GM12875 (cell line): ENCODE measurements at regions not wholly inside any gene's neighbourhood (a gene's known extent, or its start where the extent isn't known, plus 50 kb on each side); places are given as distances from the start of the nearest gene placed in this dataset.

Experiments
- H3K4me3 ChIP-seq: one replicate; pipeline ENCODE4 v1.5.1; 2011; ENCODE audit warnings: low read depth, low read length, control low read depth
- TF ChIP-seq, protein P1 (sequence below): IDR thresholded peaks from 2 replicates; pipeline ENCODE4 v1.5.1; 2011; ENCODE audit warnings: low read depth, mild to moderate bottlenecking, control low read depth, inconsistent platforms, low read length, moderate library complexity, borderline replicate concordance; ENCODE audit not compliant: insufficient read depth

DNA sequence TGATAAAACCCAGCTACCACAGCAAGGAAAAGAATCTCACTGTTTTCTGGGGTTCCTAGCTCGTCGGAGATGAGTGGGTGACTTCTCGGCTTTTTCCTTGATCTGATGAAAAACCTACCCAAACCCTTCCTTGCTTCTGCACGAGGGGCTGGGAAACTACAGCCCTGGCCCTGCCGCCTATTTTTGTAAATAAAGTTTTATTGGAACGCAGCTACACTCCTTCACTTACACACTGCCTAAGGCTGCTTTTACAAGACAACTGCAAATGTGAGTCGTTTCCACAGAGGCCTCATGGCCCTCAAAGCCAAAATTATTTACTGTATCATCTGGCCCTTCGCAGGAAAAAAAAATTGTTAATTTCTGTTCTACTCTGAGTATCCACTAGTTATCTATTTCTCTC lies 116.0 kb upstream of the TMPRSS2 start:
- TF ChIP-seq, protein P1, sequence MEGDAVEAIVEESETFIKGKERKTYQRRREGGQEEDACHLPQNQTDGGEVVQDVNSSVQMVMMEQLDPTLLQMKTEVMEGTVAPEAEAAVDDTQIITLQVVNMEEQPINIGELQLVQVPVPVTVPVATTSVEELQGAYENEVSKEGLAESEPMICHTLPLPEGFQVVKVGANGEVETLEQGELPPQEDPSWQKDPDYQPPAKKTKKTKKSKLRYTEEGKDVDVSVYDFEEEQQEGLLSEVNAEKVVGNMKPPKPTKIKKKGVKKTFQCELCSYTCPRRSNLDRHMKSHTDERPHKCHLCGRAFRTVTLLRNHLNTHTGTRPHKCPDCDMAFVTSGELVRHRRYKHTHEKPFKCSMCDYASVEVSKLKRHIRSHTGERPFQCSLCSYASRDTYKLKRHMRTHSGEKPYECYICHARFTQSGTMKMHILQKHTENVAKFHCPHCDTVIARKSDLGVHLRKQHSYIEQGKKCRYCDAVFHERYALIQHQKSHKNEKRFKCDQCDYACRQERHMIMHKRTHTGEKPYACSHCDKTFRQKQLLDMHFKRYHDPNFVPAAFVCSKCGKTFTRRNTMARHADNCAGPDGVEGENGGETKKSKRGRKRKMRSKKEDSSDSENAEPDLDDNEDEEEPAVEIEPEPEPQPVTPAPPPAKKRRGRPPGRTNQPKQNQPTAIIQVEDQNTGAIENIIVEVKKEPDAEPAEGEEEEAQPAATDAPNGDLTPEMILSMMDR = no peak
- H3K4me3 ChIP-seq = no peak overlapping the region

DNA sequence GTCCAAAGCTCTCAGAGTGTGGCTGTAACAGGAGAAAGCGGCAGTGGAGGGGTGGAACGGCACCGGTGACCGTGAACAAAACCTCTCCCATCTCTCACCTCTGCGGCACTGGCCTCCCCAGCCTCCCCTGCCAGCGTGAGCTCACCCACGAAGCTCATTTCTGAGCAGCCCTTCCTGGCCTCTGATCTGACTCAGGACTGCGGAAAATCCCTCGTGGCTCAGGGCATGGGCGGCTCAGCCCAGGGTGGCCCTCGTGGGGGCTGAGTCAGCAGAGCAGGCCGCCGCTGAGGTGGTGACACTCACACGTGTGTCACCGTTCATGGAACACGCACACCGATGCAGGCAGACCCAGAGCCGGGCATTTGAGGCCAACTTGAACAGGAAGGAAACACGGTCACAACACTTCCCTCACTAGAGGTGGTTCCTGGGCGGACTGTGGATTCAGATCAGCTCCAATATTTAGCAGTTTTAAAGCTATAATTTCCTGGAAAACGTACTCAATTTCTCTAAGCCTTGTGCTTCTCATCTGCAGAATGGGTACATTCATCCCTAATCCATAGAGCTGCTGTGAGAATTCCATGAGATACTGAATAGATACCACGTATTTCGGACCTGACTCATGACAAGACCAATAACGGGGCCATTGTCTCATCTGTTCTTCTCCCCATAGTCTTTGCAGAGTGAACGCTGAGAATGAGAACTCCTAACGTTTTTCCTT lies 115.0 kb upstream of the TMPRSS2 start:
- no peak overlapping the region for H3K4me3 ChIP-seq
- TF ChIP-seq, protein P1 = no peak

DNA sequence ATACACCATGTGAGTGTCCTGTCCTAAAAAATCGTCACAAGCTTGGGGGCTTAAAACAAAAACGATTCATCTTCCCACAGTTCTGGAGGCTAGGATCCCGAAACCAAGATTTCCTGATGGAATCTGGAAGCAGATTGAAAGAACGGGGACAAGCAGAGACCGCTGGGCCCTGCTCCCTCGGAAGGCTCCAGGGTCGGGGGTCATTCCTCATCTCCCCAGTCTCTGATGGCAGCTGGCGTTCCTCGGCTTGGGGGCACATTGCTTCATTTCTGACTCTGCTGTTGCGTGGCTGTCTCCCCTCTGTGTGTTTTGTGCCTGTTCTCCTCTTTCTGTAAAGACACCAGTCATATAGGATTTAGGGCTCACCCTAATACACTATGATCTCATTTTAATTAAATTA lies 114.2 kb upstream of the TMPRSS2 start:
- TF ChIP-seq, protein P1 = no peak
- H3K4me3 ChIP-seq = no peak overlapping the region

DNA sequence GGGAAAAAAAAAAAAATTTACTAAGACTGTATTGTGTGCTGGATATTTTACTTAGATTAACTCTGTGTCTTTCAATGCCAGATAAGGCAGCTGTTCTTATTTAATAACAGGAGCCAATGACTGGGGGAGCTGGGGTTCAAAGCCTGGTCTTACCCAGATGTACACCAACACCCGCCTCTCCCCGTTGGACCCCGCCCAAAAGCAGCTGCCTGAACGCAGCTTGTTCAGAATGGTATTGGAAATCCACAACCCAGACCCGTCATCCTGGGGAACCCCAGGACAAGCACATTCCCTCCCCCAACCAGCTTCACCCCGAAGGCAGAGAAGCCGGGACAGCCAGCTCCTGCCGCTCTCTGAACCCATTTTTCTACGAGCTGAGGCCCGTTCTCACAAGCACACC lies 113.6 kb upstream of the TMPRSS2 start:
- no peak overlapping the region for H3K4me3 ChIP-seq
- TF ChIP-seq, protein P1 = no peak

DNA sequence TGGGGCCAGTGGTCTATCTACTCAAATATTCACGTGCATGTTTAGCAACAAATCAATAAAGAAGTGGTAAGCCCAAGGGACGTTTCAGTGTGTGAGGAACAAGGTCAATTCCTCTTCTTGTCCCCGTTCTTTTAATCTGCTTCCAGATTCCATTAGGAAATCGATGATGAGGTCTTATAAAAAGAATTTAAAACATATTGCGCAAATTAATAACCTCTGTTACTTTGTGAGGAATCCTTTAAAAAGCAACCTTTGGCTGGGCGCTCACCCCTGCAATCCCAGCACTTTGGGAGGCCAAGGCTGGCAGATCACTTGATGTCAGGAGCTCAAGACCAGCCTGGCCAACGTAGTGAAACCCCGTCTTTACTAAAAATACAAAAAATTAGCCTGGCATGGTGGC lies 113.0 kb upstream of the TMPRSS2 start:
- TF ChIP-seq, protein P1 = no peak
- no peak overlapping the region for H3K4me3 ChIP-seq

DNA sequence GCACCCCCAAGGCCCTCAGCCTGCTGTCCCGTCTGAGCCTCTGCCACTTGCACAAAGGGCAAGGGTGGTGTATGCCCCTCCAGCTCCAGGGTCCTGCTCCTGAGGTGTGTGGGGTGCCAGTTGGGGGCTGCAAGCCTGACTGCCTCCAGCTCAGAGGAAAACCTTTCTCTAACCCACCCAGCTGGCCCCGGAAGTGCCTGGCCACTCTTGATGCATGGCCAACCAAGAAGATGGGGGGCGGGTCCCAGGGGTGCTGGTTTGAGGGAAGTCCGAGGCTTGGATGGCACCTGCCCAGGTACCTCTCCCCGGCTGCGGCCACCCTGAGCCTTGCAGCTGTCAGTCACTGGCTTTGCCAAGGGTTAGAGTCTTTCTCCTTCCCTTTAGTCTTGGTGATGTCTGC lies 112.6 kb upstream of the TMPRSS2 start:
- TF ChIP-seq, protein P1 = no peak

DNA sequence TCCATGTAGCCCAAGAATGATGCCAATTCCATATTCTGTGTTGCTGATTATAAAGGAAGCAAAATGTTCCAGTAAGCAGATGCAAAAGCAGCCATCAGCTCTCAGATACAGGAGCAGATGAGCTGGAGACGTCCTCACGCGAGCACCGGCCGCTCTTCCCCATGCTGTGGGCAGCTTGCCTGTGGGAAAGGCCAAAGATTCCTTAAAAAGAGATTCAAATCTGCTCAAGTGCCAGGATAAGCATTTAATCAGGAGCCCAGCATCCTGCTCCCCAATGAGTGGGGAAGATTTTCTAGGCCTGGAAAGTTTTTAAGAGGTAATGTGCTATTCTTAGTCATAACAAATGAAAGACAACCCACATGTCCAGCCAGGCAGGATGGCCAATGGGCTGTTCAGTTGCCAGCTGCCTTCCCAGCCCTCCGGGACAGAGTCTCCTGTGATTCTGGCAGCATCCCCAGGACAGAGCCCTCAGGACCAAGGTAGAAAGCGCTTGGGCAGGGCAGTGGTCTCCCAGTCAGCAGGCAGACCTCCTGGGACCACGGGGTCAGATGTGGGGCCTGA lies 108.2 kb upstream of the TMPRSS2 start:
- TF ChIP-seq, protein P1 = no peak
- no peak overlapping the region for H3K4me3 ChIP-seq

More for the DNA sequence above, 112.6 kb upstream of the TMPRSS2 start:
- H3K4me3 ChIP-seq = no peak overlapping the region
